Head of caudate nucleus (tissue), 42 donors: ENCODE measurements at regions not wholly inside any gene's neighbourhood (a gene's known extent, or its start where the extent isn't known, plus 50 kb on each side); places are given as distances from the start of the nearest gene placed in this dataset.
"Not testable (repeated sequence)": the region's sequence is repeated elsewhere in the genome, so short reads cannot be mapped to it uniquely, and the experiment has no call there.

ENCODE experiments used
- DNase-seq, 42 donors: peaks; one replicate each; pipeline versions ENCODE4 v3.0.0 to v3.0.0-alpha.2; 2020 to 2021; ENCODE audit warnings: mixed read lengths in 7 of 42
- intact Hi-C: fragments of 100-400 bp; cut with DNase I; formaldehyde crosslinking; loops from one replicate; pipeline ENCODE4 v1.15.0; 2022

GRCh38 chr21:26233297-26233696 is 62.7 kb upstream of the APP start:
- DNase-seq, intact Hi-C loops: not testable (repeated sequence)

GRCh38 chr21:26232491-26232890 is 61.9 kb upstream of the APP start:
- intact Hi-C loops, DNase-seq: not testable (repeated sequence)

- DNase-seq = no peak
- intact Hi-C loops = no loop called here
These were observed 56.6 kb upstream of the APP start for GRCh38 chr21:26227130-26227529.

- DNase-seq = no peak
- intact Hi-C loops = no loop called here
These were observed 56.2 kb upstream of the APP start for GRCh38 chr21:26226724-26227123.

GRCh38 chr21:26225046-26225445 is 54.5 kb upstream of the APP start:
- DNase-seq = no peak
- intact Hi-C loops = no loop called here

- DNase-seq = no peak
- intact Hi-C loops = no loop called here
These were observed 53.8 kb upstream of the APP start for GRCh38 chr21:26224366-26224765.
